ENCODE measurements at regions not wholly inside any gene's neighbourhood (a gene's known extent, or its start where the extent isn't known, plus 50 kb on each side); places are given as distances from the start of the nearest gene placed in this dataset.
"Not testable (repeated sequence)": the region's sequence is repeated elsewhere in the genome, so short reads cannot be mapped to it uniquely, and the experiment has no call there.

GRCh38 chrX:40395102-40395501 lies 185.7 kb upstream of the ATP6AP2 start:
- TF ChIP-seq CTCF (IDR thresholded peaks at IDR 0.05; ENCODE audit: insufficient read depth, low read depth, low read length, missing control alignments), result no peak
- H3K4me3 ChIP-seq (ENCODE audit: low read length), result no peak overlapping the region
- no peak for DNase-seq (ENCODE audit: low read depth)

- DNase-seq (ENCODE audit: low read depth), result no peak
- H3K4me3 ChIP-seq (ENCODE audit: low read length), result no peak overlapping the region
- TF ChIP-seq CTCF (IDR thresholded peaks at IDR 0.05; ENCODE audit: insufficient read depth, low read depth, low read length, missing control alignments), result no peak
Measured at GRCh38 chrX:40394302-40394701, 186.5 kb upstream of the ATP6AP2 start.

- DNase-seq (ENCODE audit: low read depth), result no peak
- H3K4me3 ChIP-seq (ENCODE audit: low read length), result no peak overlapping the region
- no peak for TF ChIP-seq CTCF (IDR thresholded peaks at IDR 0.05; ENCODE audit: insufficient read depth, low read depth, low read length, missing control alignments)
Measured at GRCh38 chrX:40392599-40392998, 188.2 kb upstream of the ATP6AP2 start.

GRCh38 chrX:40391662-40392061 lies 189.1 kb upstream of the ATP6AP2 start:
- H3K4me3 ChIP-seq (ENCODE audit: low read length), result no peak overlapping the region
- DNase-seq (ENCODE audit: low read depth), result no peak
- TF ChIP-seq CTCF (IDR thresholded peaks at IDR 0.05; ENCODE audit: insufficient read depth, low read depth, low read length, missing control alignments), result no peak

GRCh38 chrX:40389555-40389954 lies 191.2 kb upstream of the ATP6AP2 start:
- no peak overlapping the region for H3K4me3 ChIP-seq (ENCODE audit: low read length)
- DNase-seq (ENCODE audit: low read depth), result no peak
- TF ChIP-seq CTCF (IDR thresholded peaks at IDR 0.05; ENCODE audit: insufficient read depth, low read depth, low read length, missing control alignments), result no peak

GRCh38 chrX:40388441-40388840 lies 192.3 kb upstream of the ATP6AP2 start:
- DNase-seq (ENCODE audit: low read depth), result no peak

GRCh38 chrX:40387869-40388268 lies 192.9 kb upstream of the ATP6AP2 start:
- H3K4me3 ChIP-seq (ENCODE audit: low read length); DNase-seq (ENCODE audit: low read depth): not testable (repeated sequence)

More at GRCh38 chrX:40388441-40388840, 192.3 kb upstream of the ATP6AP2 start:
- TF ChIP-seq CTCF (IDR thresholded peaks at IDR 0.05; ENCODE audit: insufficient read depth, low read depth, low read length, missing control alignments), result no peak
- H3K4me3 ChIP-seq (ENCODE audit: low read length), result no peak overlapping the region

- H3K4me3 ChIP-seq (ENCODE audit: low read length); DNase-seq (ENCODE audit: low read depth): not testable (repeated sequence)
Measured at GRCh38 chrX:40387311-40387710, 193.5 kb upstream of the ATP6AP2 start.
